Fibroblast of skin of right biceps (primary cell): ENCODE measurements at regions not wholly inside any gene's neighbourhood (a gene's known extent, or its start where the extent isn't known, plus 50 kb on each side); places are given as distances from the start of the nearest gene placed in this dataset.

ENCODE experiments used
- DNase-seq: peaks from one replicate; pipeline ENCODE4 v3.0.0-alpha.2; 2013

DNA sequence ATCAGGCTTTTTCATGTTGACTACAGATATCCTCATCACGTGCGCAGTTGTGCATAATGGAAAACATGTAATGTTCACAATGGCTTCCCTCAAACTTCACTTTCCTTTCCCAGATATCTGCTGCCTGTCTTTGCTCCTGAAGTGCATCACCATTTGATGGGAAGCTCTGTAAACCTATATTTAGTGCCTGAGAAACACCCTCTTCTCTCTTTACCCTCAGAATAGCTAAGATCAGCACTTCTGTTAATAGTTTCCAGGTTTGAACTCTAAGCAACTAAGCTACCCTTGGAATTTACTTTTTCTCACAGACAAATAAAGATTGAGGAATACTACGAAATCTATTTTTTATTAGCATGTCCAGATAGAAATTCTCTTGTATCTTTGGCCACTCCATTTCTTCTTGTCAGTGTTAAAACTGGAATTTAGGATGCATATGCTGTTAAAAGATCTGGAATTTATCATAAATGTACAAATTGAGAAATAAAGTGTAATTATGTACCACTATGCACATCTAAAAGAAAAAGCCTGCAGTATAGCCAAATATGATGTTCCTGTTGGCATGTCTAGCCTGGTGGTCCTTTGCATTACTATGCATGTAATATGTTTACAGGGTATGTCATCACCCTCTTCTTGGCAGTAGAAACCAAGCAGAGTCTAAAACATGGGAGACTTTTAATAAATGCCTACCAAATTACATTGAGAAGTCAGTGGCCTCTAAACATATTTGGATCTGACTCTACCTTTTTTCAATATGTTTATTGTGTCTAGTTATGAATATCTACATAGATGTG, 278.7 kb downstream of the FIGN start:
- DNase-seq: no peak

DNA sequence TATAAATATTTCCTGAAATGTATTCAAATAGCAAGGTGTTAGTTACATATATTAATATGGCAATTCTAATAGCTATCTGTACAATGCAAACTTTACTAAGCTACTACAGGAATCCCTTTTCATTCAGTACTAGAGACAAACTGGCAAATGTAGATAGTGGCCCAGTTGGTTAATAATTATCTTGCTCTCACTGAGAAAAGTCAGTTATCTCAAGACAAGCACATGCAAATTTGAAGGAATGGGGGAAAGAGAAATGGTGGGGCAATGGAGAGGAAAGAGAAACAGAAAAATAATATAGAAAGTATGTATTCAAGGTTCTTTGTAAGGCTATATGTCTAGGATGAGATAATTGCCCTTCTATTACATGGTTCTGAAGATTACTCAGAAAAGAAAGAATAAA, 280.0 kb downstream of the FIGN start:
- no peak for DNase-seq

DNA sequence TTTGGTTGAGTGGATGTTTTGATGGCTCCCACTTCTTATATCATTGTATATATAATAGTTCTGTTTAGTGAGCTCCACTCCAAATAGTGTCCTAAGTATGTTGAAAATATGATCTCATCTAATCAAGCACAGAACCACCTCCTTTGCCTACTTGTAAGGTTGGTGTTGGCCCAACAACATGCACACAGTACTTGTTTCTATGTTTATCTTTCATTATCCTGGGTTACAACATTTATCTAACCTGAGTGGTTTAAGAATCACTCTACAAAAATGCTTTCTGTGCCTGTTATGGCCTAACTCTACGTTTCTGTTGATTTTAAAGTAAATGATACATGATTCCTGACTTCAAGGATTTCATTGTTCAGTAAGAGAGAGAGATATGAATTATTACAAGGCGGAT, 281.9 kb downstream of the FIGN start:
- no peak for DNase-seq

DNA sequence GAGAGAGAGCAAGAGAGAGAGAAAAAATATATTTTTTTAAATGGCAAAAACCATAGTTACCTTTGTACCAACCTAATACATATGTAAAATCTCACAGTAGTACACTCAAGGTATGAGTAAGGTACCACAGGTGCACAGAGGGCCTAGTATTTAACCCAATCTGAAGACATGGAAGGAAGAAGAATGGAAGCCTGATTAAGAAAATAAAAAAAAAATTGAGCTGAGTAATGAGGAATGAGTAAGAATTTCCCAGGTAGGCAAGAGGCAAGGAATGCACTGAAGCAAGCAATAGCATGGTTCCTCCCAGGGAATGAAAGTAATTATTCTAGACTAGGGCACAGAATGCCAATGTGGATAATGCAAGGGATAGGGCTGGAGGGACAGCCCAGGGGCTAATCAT, 294.2 kb downstream of the FIGN start:
- no peak for DNase-seq

DNA sequence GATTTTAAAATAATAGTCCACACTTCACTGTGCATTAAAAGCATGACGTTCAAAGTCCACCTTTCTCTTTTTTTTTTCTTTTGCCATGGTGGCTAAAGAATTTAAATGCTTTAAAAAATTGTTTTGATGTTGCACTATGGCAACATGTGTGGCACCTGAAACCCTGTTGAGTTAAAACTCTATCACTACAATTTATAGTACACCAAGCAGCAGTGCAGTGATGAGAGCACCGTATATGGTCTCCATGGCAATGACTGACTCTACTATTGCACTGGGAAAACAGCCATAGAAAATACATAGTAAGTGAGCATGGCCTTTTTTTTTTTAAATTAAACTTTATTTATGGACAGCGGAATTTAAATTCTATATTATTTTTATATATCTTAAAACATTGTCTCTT, 298.8 kb downstream of the FIGN start:
- no peak for DNase-seq

DNA sequence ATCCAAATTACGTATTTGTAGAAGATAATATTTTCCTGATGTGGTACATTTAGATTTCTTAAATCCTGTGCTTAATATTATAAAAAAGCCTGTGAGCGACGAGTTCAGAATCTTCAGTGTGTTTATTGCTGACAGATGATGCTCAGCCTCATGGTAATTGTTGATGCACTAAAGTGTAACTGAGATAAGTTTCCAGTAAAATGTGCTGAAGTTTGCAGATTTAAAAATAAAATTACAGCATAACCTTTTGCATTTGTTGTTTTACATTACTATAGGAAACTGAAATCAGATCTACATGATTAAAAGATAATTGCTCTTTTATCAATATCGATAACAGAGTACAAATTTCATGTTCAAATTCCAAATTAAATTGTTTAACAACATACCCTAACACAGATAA, 307.6 kb downstream of the FIGN start:
- DNase-seq: no peak

DNA sequence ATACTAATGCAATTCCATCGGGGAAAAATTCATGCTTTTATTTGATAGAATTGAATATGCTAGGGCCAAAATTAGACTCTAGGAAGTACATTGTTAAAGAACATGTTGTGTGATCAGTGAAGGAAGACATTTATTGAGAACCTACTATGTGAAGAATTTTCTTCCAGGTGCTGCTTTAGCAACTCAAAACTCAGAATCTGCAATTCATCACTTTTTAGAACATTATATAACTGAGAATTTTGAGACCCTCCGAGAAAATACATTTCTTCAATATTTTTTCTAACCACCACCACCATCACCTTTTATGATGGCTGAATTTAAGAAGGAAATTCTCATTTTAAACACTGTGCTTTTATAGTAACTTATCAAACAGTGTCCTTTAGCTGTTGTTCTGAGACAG, 315.2 kb downstream of the FIGN start:
- no peak for DNase-seq

DNA sequence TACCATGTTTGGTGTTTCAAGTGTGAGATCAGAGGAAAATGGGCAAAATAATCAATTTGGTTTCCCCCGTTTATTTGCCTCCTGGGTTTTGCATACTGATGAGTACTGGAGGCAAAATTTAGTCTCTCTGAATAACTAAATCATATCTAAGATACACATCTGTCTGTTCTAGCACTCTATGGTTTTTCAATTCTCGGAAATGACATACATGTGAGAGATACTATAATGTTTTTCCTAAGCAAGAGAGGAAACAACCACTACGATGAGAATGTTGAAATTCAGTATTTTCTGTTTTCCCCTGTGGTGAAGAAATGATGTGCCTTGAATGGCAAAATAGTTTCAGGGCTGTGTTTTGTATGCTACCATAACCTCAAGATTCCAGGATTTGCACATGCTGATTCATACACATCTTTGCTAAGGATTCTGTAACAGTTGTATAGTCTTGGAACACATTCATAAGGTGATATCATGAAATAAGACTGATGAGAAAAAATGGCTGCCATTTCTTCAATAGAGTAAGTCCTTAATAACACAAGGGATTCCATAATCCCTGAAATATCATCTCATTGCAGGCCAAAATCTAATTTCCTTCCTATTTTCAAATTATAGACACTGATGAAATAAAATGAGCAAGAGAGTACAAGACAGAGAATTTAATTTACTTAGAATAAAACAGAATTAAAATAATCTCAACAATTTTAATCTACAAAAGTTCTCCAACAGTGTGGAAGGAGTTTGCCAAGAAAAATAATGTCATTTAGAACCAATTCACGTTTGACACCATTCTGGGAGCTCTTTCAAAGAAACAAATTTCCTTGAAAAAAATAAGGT, 316.6 kb downstream of the FIGN start:
- DNase-seq: no peak

DNA sequence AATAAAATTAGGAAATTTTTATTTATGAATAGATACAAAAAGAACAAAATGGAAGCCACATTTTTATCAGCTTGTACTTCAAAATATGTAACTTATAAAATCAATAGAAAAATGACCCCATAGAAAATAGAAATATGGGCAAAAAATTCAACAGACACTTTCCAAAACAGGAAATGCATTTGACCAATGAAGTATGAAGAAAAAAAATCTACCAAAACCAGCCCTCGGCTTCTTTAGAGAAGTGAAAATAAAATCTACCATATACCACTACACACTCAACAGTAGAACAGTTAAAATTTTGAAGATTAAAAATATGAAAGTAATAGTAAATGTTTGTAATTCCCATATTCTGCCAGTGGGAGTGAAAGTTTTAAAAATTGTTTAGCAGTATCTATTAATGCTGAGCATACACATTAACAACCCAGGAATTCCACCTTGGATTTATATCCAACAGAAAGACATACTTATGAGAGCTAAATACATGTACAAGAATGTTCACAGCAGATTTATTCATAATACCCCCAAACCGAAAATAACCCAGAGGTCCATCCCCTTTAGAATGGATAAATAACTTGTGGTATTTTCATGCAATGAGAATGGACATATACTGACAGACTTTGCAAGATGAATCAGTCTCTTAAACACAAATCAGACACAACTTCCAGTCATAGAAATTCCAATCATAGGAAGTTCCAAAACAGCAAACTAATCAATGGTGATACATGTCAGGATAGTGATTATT, 318.0 kb downstream of the FIGN start:
- DNase-seq: no peak

DNA sequence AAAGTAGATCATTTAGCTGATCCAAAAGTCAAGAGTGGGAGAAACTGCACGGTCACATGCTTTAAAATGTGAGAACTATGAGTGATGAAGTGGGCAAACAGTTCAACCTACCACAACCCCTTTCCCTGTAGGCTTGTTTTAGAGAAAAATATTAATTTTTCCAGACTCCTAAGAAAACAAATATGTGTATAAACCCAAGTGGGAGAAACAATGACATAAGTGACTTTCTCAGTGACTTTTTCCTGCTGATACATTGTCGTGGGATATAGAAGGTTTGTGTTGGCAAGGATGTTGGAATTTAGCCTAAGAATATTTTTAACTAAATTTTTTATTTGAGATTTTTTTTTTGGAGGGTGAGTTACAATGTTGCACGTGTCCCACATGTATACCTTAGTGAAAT, 321.7 kb downstream of the FIGN start:
- no peak for DNase-seq

DNA sequence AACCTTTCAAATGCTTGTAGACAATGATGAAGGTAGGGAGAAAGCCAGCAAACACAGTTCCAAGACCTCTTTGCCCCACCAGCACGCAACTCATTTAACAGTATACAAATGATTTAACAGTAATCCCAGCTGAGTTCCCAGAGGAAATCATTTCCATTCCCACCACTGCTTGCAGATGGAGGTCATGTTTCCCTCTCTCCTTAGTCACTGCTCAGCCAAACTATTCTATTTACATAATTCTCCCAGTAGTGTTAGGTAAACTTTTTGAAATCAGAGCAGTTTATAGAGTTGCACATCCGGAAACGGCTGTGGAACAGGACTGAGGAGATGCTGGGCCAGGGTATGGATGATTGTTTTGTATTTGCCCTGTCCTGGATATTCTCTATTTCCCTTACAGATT, 328.5 kb downstream of the FIGN start:
- DNase-seq: peak; percentile 4

DNA sequence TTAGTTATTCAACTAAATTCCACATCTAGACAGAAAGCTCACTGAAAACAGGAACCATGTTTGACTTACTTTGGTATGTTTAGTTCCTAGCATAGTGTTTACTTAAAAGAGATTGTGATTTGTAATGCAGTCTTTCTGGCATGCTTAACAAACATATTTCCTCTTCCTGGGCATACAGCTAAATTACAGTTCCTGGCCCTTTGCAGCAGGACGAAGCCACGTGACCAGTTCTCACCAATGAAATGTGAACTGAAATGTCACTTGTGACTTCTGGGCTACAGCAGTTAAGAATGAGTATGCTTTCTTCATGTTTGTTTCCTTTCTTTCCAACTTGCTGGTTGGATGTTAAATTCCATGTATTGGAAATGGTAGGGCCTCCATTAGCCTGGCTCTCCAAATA, 330.5 kb downstream of the FIGN start:
- DNase-seq: no peak

DNA sequence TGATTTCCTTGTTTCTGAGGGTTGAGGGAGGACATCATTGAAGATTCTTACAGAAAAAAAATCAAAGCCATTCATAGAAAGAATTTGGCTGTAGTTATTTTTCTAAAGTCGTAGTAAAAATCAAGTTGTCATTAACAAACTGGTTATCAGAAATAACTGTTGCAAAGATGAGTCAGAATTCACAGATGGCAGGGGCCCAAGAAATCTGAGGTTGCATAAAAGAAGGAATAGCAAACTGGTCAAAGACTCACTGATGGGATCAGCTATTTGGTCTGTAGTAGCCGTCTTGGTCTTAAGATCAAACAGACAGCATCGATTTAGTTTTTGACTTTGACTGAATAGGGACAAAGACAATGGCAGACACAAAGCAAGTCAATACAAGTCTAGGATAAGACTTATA, 334.3 kb downstream of the FIGN start:
- DNase-seq: peak; percentile 57

DNA sequence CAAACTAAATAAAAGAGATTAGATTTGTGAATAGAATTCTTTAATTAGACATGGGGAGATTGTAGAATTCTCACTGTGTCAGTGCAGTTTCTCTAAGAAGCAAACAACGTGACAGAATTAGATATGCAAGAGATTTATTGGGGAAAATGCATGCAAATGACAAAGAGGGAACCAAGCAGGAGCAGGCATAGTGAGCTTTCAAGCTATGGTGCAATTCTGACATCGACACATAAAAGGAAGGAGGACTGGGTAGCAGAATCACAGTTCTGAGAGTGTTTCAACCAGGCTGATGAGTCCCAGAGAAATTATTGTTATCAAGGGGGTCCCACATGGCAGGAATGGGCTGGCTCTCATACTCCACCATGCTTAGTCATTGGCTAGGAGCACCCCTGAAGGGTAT, 338.4 kb downstream of the FIGN start:
- DNase-seq: no peak

DNA sequence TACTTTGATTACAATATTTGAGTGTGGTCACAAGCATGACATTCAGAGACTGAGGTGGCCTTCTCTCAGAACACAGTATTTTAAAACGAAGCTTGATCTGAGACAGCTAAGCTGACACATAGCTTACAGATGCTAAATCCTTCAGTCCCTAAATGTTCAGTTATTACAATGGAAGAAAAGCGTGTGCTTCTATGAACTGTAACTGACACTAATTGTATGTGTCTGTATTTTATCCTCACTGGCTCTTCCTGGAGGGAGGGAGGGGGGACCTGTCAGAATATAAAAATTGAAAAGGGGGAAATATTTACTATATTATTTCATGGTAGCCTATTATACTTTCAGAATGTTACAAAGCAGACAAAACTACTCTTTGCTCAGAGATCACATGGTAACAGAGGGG, 340.2 kb downstream of the FIGN start:
- DNase-seq: no peak

DNA sequence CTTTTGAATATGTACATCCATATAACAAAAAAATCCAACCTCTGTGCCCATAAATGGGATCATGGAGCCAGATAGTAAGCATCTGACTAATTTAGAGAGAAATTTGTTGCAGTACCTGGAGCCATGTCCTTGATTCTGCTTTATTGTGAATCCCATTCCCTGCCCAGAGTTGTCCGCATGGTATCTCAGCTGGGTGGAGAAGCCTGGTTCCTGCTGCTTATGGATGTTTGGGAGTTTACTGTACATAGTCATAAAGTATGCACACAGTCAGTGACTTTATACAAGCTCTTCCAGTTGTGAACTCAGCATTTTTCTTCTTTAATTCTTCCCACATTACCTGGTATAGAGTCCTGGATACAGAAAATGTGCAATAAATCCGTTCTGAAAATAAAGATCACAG, 346.0 kb downstream of the FIGN start:
- DNase-seq: no peak

DNA sequence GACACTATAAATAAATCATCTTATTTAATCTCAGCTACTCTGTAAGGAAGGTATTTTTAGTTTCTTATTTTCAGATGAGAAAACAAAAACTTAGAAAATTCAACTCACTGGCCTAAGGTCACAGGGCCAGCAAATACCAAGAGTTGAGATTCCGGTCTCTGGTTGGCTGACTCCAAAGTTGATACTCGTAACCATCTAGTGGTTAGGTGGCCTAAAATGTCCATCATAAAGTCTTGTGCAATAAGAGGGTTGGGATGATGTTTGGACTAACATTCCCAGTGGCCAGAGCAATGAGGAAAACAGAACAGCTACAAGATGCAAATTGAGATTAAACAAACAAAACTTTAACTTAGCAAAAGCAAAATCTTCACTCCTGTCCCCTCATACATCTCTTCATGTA, 360.3 kb downstream of the FIGN start:
- no peak for DNase-seq

DNA sequence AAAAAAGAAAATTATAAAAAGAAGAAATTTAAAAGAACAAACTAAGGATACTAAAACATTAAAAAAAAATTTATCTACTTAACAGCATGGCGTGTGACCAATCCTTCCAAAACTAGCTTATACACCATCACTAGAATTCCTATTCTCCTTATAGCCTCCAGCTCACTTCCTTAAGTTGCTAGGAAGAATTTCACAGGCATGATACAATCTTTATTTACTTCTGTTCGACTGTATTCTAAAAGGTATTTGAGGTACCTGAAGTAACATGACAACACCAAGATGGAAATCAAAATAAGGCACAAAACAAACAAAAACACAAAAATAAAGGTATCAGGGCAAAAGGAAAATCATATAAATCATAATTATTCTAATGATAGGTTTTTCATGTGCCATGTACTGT, 360.7 kb downstream of the FIGN start:
- DNase-seq: no peak

DNA sequence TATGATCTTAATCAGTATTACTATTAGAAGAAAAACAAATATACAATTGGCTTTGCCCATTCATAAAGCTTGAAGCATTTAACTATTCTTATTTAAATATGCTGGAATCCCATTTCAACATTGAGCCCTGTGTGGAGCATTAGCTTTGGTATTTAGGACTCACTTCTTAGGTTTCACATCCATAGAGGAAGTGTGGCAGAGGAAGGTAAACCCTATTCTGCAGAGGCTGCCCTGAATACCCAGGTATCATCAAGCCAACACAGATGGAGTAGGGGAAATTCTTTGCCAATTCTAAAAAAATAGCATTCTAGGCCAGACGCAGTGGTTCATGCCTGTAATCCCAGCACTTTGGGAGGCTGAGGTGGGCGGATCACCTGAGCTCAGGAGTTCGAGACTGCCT, 361.5 kb downstream of the FIGN start:
- no peak for DNase-seq

DNA sequence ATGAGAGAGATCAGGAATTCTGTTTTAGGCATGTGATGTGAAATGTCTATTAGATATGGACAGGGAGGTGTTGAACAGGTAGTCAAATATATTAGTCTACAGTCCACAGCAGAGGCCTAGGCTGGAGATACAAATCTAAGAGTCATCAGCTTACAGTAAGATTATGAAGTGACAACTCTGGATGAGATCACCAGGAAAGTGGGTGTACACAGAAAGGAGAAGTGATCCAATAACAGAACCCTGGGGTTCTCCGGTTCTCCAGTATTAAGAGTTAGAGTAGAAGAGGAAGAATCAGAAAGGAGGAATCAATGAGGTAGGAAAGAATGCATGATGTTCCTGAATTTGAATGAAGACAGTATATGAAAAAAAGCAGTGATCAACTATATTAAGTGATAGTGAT, 362.3 kb downstream of the FIGN start:
- no peak for DNase-seq

DNA sequence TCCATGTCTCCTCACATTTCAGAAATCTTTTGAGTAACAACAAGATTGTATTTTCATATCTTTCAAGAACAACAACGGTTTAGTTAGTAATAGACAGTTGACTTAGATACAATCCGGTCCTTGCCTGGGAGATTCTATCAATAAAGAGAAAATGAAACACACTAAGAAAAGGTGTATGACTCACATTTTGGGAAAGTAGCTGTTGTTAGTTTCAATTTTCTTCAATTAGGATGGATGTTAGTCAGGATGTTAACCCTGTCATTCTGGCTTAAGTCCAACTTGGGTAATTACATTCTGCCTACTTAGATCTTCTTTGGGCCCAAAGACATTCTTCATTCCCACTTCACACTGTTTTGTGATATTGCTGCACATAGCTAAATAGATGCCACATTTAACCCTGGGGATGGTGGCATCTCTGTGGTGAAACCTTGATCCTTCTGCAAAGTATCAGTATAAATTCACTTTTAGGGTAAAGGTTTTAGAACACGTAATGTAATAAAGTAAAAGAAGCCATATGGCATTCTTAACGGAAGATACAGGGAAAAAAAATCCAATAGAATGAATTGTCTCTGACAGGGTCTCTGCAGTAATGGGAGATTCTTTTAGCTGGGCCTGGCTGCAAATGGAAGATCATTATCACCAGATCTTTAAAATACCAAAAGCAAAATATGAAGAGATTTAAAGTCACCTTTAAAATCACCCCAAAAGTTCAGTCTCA, 365.5 kb downstream of the FIGN start:
- peak; percentile 3 for DNase-seq

DNA sequence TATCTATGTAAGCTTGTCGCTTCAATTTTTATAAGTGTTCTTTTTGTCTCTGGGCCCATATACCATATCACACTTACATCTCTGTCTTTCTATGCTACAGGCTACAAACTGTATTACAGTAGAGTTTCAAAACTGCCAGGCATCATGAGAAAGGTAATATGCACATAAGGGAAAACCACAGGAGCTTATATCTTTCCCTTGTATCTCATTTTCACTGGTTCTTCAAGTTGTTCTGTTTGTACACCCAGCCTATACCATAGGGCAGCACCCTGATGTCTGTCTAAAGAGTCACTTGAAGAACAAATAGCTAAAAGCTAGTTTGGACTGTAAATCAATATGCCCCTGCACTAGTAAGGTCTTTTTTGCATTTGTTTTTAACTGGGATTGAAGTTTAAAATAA, 366.7 kb downstream of the FIGN start:
- DNase-seq: no peak

DNA sequence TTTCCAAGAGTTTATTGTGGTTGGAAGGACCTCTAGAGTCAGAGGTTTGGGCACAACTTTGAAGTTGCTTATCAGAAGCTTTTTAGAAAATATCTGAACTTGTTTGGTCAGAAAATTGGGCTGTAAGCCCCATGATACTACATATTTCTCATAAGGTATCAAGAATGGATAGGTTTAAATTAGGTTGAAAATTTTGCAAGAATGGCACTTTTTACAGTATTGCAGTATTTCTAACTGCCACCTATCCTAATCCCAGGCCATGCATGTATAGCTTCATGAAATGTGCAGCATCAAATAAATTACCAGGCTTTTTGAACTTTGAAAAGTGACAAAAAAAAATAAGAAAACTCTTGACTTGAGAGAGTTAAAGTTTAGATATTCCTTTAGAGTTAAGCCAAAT, 367.2 kb downstream of the FIGN start:
- no peak for DNase-seq
